Large intestine (tissue), 3 donors: ENCODE measurements at regions not wholly inside any gene's neighbourhood (a gene's known extent, or its start where the extent isn't known, plus 50 kb on each side); places are given as distances from the start of the nearest gene placed in this dataset.

ENCODE experiments used
- DNase-seq, 2 donors: peaks; one replicate each; pipeline versions ENCODE4 v3.0.0 to v3.0.0-alpha.2; 2013
- H3K27ac ChIP-seq: one replicate; pipeline ENCODE4 v1.5.1; 2013; ENCODE audit warnings: low read length
- H3K27me3 ChIP-seq: 2 replicates; pipeline ENCODE4 v1.6.1; 2013; ENCODE audit warnings: low read length; ENCODE audit not compliant: control insufficient read depth, insufficient read depth
- H3K36me3 ChIP-seq: 2 replicates; pipeline ENCODE4 v1.6.1; 2013; ENCODE audit warnings: low read length; ENCODE audit not compliant: control insufficient read depth, insufficient read depth
- H3K4me1 ChIP-seq: one replicate; pipeline ENCODE4 v1.6.1; 2013; ENCODE audit warnings: low read length; ENCODE audit not compliant: control insufficient read depth, insufficient read depth
- H3K4me3 ChIP-seq: one replicate; pipeline ENCODE4 v1.5.1; 2013; ENCODE audit warnings: low read length
- H3K9me3 ChIP-seq: one replicate; pipeline ENCODE4 v1.6.1; 2013; ENCODE audit warnings: mild to moderate bottlenecking, low read depth, low read length, moderate library complexity; ENCODE audit not compliant: control insufficient read depth
- WGBS: methylation state at CpG from one replicate; pipeline ENCODE4 v1.1.5; 2013; ENCODE audit warnings: low lambda C conversion rate; ENCODE audit not compliant: insufficient coverage; 5-methylcytosine and 5-hydroxymethylcytosine counted together

DNA sequence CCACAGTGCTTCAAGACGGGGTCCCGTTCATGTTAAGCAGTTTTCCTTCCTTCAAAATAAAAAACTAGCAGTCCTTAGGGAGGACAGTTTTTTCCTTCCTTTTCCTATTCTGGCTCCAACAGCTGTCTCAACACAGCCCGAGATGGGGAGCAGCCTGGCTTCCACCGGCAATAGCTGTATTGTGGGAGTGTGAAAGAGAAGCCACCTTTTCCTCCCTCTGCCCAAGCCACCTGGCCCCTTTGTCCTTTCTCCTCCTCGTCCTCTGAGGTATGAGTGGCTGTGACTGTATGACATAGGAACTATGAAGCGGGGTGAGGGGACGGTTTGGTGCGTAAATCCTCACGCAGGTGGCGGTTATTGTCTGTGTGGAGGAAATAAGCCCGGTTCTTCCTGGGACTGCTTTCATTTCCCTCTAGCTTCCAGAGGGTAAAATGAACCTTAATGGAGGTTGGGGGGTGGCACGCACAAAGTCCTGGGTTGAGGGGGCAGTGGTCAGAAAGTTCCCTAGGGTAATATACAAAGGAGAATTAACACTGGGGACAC lies 292.0 kb upstream of the DMRT1 start:
- Histone ChIP-seq H3K4me3 (no peak overlapping the region), H3K36me3 (peaks cover 3% of the 10 kb centered on the region), H3K9me3 (no peaks in the 10 kb centered on the region), H3K27ac (no peak overlapping the region), H3K4me1 (peaks cover 9% of the 10 kb centered on the region), H3K27me3 (no peaks in the 10 kb centered on the region)
- no peak for DNase-seq
- no CpG with 5 or more reads among the region's 12 CpGs for WGBS

DNA sequence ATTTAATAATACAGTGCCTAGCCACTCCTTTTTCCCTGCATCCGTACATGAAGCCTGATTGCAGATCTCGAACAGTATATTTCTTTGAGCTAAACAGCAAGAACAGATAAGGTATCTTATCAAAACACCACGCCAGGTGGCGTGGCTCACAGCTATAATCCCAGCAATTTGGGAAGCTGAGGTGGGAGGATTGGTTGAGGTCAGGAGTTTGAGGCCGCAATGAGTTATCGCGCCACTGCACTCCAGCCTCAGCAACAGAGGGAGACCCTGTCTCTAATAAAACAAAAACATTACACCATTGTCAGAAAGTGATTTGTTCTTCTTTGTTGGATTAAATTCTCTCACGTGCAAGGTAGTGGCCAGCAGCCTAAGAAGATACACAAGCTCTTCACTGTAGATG lies 291.2 kb upstream of the DMRT1 start:
- Histone ChIP-seq H3K4me1 (peaks cover 9% of the 10 kb centered on the region), H3K4me3 (no peak overlapping the region), H3K36me3 (peaks cover 3% of the 10 kb centered on the region), H3K27ac (no peak overlapping the region), H3K27me3 (no peaks in the 10 kb centered on the region), H3K9me3 (no peaks in the 10 kb centered on the region)
- DNase-seq, result no peak
- 17% methylated on average over 1 of the region's 8 CpGs for WGBS

DNA sequence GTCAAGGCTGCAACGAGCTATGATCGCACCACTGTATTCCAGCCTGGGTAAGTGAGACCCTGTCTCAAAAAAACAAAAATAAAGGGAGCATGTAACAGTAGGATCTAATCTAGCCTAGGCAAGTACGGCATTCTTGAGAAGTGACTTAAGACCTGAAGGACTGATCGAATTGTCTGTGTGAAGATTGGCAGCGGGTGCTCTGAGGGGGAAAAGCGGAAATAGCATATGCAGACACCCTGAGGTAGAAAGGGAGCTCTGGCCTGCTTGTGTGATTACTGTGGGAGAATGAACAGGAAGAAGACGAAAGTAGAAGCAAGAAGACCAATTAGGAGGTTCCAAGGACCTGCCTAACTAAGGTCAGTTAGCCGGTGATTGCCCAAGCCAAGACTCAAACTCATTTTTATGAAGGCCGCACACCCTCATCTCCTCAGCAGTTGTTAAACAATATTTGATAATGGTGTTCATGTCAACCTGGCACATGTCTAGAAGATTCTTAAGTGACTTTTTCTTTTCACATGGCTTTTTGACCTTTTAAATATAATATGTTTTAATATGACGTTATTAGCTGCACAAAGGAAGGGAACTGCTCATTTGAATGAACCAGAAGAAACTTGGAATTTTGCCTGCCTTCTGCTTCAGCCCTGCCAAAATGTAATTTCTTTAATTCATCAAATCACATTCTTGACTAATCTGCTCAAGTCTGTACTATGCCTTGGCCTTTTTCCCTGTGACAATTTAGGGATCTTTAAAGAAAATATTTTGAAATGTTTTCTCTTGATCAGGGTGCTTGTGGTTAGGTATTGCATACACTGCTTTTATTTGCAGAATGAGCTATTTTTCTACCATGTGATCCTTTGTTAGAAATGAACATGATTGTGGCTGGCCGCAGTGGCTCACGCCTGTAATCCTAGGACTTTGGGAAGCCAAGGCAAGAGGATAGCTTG lies 289.2 kb upstream of the DMRT1 start:
- H3K27me3 ChIP-seq, result no peaks in the 10 kb centered on the region
- DNase-seq, result no peak
- 100% methylated on average over 1 of the region's 12 CpGs for WGBS
- H3K9me3 ChIP-seq, result no peaks in the 10 kb centered on the region
- H3K4me1 ChIP-seq, result peaks cover 14% of the 10 kb centered on the region
- peaks cover 3% of the 10 kb centered on the region for H3K36me3 ChIP-seq
- no peak overlapping the region for H3K4me3 ChIP-seq
- no peak overlapping the region for H3K27ac ChIP-seq

DNA sequence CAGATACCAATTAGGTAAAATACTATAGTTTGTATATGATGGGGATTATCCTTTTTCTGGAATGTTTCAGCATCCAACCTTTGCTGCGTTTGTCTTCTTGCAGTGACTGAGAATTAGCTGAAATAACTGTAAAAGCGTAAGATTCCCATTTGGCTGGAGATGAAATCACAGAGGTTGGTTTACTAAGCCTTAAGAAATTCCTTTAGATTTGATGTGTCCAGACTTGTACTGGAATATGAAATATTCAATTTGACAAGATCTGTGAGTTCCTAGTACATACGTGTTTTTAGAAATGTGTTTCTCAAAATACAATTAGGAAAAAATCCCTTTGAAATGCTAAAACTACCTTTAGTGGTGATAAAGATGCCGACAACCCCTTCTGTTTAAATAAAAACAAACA lies 286.0 kb upstream of the DMRT1 start:
- Histone ChIP-seq H3K36me3 (no peaks in the 10 kb centered on the region), H3K9me3 (no peaks in the 10 kb centered on the region), H3K27ac (no peak overlapping the region), H3K27me3 (no peaks in the 10 kb centered on the region), H3K4me3 (no peak overlapping the region), H3K4me1 (peaks cover 4% of the 10 kb centered on the region)
- WGBS, result 85% methylated on average over 2 of the region's 4 CpGs
- no peak for DNase-seq

DNA sequence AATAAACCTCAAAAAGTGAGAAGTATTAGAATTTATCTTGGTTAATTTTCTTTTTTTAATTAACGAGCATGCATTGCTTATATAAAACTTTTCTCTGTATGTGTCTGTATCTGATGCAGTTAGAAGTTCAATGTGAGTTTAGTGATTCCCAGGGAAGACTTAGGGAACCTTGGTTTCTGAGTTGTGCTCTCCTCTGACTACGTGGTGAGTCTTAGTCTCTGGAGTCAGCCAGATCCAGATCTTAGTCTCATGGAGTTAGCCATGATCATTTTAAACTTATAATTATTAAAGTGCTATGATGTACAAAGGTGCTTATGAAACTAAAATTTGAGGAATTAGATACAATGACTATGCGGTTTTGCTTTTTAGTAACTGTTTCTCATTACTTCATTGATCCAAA lies 285.3 kb upstream of the DMRT1 start:
- no peaks in the 10 kb centered on the region for H3K27me3 ChIP-seq
- H3K36me3 ChIP-seq, result no peaks in the 10 kb centered on the region
- H3K4me1 ChIP-seq, result peaks cover 4% of the 10 kb centered on the region
- DNase-seq, result no peak
- 100% methylated on average over 1 of the region's 3 CpGs for WGBS
- no peaks in the 10 kb centered on the region for H3K9me3 ChIP-seq
- peak overlapping the region; percentile 40 for H3K27ac ChIP-seq
- no peak overlapping the region for H3K4me3 ChIP-seq

DNA sequence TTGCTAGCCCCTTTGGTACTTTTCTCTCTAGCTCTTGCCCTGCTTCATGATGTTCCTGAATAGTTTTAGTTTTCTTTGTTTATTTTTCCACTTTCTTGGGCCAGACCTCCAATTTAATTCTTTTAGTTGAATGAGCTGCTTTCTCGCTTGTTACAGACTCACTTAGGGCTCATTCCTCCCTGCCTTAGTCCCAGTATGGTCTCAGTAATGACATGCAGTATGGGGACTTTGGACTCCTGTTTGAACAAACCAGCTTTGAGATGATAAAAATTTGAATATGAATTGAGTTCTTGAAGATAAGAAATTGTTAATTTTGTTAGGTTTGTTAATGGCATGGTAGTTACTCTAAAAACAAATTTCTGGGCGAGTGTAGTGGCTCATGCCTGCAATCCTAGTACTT lies 284.8 kb upstream of the DMRT1 start:
- peak overlapping the region; percentile 40 for H3K27ac ChIP-seq
- peaks cover 4% of the 10 kb centered on the region for H3K4me1 ChIP-seq
- no peaks in the 10 kb centered on the region for H3K27me3 ChIP-seq
- DNase-seq, result peak in 1 of 2 donors; percentile 48
- no peaks in the 10 kb centered on the region for H3K36me3 ChIP-seq
- no peak overlapping the region for H3K4me3 ChIP-seq
- WGBS, result 50% methylated on average over 1 of the region's 2 CpGs
- H3K9me3 ChIP-seq, result no peaks in the 10 kb centered on the region

DNA sequence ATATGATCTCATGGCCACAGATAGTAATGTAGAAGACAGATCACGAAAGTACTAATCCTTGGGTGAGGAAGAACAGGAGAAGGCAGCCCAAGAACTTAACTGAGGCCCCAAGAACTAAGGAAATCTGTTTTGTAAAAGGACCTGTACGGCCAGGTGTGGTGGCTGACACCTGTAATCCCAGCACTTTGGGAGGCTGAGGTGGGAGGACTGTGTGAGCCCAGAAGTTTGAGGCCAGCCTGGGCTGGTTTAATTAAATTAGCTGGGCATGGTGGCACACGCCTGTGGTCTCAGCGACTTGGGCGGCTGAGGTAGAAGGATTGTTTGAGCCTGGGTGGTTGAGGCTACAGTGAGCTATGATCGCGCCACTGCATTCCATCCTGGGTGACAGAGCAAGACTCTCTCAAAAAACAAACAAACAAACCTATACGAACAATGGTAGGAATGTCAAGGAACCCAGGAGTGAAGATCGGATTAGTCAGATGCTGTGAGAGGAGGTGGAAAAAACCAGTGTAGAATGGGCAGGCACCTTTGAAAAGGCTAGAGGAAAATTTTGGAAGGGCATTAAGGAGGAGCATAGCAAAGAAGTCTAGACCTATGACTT lies 283.8 kb upstream of the DMRT1 start:
- H3K4me1 ChIP-seq, result peaks cover 4% of the 10 kb centered on the region

DNA sequence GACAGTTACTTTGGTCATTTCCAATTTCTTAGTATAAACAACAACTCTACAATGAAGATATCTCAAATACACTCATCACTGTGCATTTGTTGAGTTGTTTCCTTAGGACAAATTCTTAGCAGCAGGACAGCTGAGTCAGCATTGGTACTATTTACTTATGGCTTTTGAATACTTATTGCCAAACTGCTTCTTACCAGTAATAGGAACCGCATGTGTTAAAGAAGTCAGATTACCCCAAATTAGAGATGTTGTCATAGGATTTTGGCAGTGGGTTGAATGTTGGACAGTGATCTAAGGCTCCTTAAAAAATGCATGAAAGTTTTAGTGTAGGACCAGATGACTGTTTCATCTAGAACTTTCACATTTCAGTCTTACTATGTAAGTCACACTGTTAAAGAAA lies 280.1 kb upstream of the DMRT1 start:
- 60% methylated on average over 1 of the region's 1 CpG for WGBS
- H3K36me3 ChIP-seq, result no peaks in the 10 kb centered on the region

More for the DNA sequence above, 283.8 kb upstream of the DMRT1 start:
- 100% methylated on average over 1 of the region's 9 CpGs for WGBS
- no peaks in the 10 kb centered on the region for H3K36me3 ChIP-seq
- no peak for DNase-seq
- H3K4me3 ChIP-seq, result no peak overlapping the region
- H3K27ac ChIP-seq, result no peak overlapping the region
- no peaks in the 10 kb centered on the region for H3K27me3 ChIP-seq
- H3K9me3 ChIP-seq, result no peaks in the 10 kb centered on the region

DNA sequence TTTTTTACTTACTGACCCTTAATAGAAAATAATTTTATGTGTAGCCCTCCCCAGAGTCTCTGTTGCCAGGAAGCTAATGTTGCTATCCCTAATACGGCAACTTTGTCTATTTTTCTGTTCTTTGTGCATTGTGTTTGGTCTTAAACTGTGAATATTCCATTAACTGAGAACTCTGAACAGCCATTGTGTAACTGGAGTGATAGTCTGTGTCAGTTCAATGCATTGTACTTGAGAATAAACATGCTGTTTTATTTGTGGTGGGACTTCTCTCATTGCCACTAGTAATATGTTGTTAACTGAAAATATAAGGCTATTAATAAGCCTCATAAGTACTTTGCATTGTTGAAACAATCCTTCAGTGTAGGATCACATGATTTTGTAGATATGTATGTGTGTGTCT lies 278.3 kb upstream of the DMRT1 start:
- Histone ChIP-seq H3K4me3 (no peak overlapping the region), H3K4me1 (peaks cover 14% of the 10 kb centered on the region), H3K9me3 (no peaks in the 10 kb centered on the region), H3K27ac (peak overlapping the region; percentile 79), H3K36me3 (no peaks in the 10 kb centered on the region), H3K27me3 (no peaks in the 10 kb centered on the region)
- WGBS, result no CpG with 5 or more reads among the region's 1 CpG
- no peak for DNase-seq

More for the DNA sequence above, 280.1 kb upstream of the DMRT1 start:
- peaks cover 10% of the 10 kb centered on the region for H3K4me1 ChIP-seq
- DNase-seq, result no peak
- H3K9me3 ChIP-seq, result no peaks in the 10 kb centered on the region
- no peak overlapping the region for H3K4me3 ChIP-seq
- H3K27me3 ChIP-seq, result no peaks in the 10 kb centered on the region
- H3K27ac ChIP-seq, result no peak overlapping the region

DNA sequence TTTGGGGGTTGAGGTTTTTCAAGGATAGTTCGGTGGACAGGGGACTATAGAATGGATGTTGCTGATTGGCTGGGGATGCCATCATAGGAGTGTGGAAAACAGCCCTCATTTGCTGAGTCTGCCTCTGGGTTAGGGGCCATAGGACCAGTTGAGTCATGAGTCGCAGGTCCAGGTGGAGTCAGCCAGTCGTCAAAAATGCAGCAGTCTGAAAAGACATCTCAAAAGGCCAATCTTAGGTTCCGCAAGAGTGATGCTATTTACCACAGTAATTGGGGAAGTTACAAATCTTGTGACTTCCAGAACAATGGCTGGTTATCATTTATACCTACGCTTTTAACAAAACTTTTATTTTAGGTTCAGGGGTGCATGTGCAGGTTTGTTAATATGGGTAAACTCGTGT lies 276.0 kb upstream of the DMRT1 start:
- H3K4me1 ChIP-seq, result peaks cover 32% of the 10 kb centered on the region
- H3K27me3 ChIP-seq, result no peaks in the 10 kb centered on the region
- H3K9me3 ChIP-seq, result no peaks in the 10 kb centered on the region
- 100% methylated on average over 1 of the region's 6 CpGs for WGBS
- no peak for DNase-seq
- H3K4me3 ChIP-seq, result no peak overlapping the region
- H3K27ac ChIP-seq, result no peak overlapping the region
- no peaks in the 10 kb centered on the region for H3K36me3 ChIP-seq
